ENCODE measurements at regions not wholly inside any gene's neighbourhood (a gene's known extent, or its start where the extent isn't known, plus 50 kb on each side); places are given as distances from the start of the nearest gene placed in this dataset.
"Not testable (repeated sequence)": the region's sequence is repeated elsewhere in the genome, so short reads cannot be mapped to it uniquely, and the experiment has no call there.

GRCh38 chrX:65879977-65880799 is 159.7 kb downstream of the VSIG4 start:
- no peak for DNase-seq

- no peak for DNase-seq
Observed at GRCh38 chrX:65878456-65878855, 161.4 kb downstream of the VSIG4 start.

- DNase-seq = no peak
Observed at GRCh38 chrX:65877953-65878352, 161.9 kb downstream of the VSIG4 start.

GRCh38 chrX:65875614-65876013 is 164.3 kb downstream of the VSIG4 start:
- DNase-seq = not testable (repeated sequence)

GRCh38 chrX:65874765-65875164 is 165.1 kb downstream of the VSIG4 start:
- no peak for DNase-seq

GRCh38 chrX:65874110-65874509 is 165.8 kb downstream of the VSIG4 start:
- no peak for DNase-seq

- no peak for DNase-seq
Observed at GRCh38 chrX:65873385-65873784, 166.5 kb downstream of the VSIG4 start.

- peak; percentile 8 for DNase-seq
Observed at GRCh38 chrX:65871671-65872311, 168.1 kb downstream of the VSIG4 start.

- DNase-seq = not testable (repeated sequence)
Observed at GRCh38 chrX:65870544-65870943, 169.3 kb downstream of the VSIG4 start.

- no peak for DNase-seq
Observed at GRCh38 chrX:65866773-65867172, 173.1 kb downstream of the VSIG4 start.

GRCh38 chrX:65866146-65866545 is 173.7 kb downstream of the VSIG4 start:
- DNase-seq = no peak

GRCh38 chrX:65862638-65863037 is 177.2 kb downstream of the VSIG4 start:
- no peak for DNase-seq

- DNase-seq = no peak
Observed at GRCh38 chrX:65859299-65859698, 180.6 kb downstream of the VSIG4 start.

- not testable (repeated sequence) for DNase-seq
Observed at GRCh38 chrX:65854437-65854836, 185.4 kb downstream of the VSIG4 start.

- DNase-seq = not testable (repeated sequence)
Observed at GRCh38 chrX:65851306-65851705, 183.9 kb downstream of the MSN start.

GRCh38 chrX:65850821-65851220 is 183.4 kb downstream of the MSN start:
- not testable (repeated sequence) for DNase-seq

GRCh38 chrX:65846974-65847373 is 179.5 kb downstream of the MSN start:
- no peak for DNase-seq

- DNase-seq = no peak
Observed at GRCh38 chrX:65841263-65841662, 173.8 kb downstream of the MSN start.

GRCh38 chrX:65838674-65839073 is 171.2 kb downstream of the MSN start:
- DNase-seq = no peak

GRCh38 chrX:65837875-65838549 is 170.6 kb downstream of the MSN start:
- no peak for DNase-seq

GRCh38 chrX:65831268-65831667 is 163.8 kb downstream of the MSN start:
- no peak for DNase-seq

GRCh38 chrX:65828599-65828998 is 161.1 kb downstream of the MSN start:
- no peak for DNase-seq

GRCh38 chrX:65825226-65825625 is 157.8 kb downstream of the MSN start:
- not testable (repeated sequence) for DNase-seq

Data from NCI-H1436 treated with DMSO at 0.1 percent for 48 hours (cell line).